ENCODE measurements at regions not wholly inside any gene's neighbourhood (a gene's known extent, or its start where the extent isn't known, plus 50 kb on each side); places are given as distances from the start of the nearest gene placed in this dataset.

DNA sequence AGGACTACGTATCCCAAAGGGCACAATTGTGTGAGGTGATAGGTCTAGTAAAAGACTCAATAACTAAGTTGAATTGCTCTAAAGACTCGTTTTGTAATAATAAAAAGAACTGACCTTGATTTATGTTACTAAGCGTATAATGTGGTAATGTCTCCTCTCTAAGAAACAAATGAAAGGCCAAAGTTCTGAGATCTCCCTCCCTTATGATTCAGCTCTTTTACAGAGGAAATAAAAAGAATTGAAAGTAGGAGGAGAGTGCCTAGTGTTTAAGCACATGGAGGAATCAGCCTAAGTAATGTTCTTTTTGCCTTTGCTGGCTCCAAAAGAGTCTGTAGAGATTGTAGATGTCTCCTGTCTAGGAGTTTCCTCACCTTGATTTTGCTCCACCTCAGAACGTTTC, 98.0 kb downstream of the ARL4A start:
- DNase-seq: no peak

GRCh38 chr7:12786494-12786893, 99.1 kb downstream of the ARL4A start:
- no peak for DNase-seq

DNA sequence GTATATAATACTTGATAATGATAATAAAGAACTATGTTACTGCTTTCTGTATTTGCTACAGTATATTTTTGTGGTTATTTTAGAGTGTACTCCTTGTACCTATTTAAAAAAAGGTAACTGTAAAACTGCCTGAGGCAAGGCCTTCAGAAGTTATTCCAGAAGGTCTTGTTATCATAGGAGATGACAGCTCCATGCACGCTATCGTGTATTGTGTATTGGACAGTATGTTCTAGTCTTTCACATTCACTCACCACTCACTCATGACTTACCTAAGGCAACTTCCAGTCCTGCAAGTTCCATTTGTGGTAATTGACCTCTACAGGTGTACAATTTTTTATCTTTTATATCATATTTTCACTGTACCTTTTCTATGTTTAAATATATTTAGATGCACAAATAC, 100.7 kb downstream of the ARL4A start:
- no peak for DNase-seq

DNA sequence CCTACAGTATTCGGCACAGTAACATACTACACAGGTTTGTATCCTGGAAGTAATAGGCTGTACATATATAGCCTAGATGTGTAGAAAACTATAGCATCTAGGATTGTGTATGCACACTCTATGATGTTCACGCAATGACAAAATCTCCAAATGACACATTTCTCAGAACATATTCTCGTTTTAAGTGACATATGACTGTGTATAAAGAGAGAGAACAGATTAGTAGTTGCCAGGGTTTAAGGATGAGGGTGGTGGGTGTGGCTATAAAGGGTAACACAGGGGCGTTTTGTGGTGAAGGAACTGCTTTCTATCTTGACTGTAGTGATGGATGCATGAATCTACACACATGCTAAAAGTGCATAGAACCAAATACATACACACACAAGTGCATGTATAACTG, 101.2 kb downstream of the ARL4A start:
- DNase-seq: no peak

GRCh38 chr7:12794722-12795302, 107.4 kb downstream of the ARL4A start:
- no peak for DNase-seq

DNA sequence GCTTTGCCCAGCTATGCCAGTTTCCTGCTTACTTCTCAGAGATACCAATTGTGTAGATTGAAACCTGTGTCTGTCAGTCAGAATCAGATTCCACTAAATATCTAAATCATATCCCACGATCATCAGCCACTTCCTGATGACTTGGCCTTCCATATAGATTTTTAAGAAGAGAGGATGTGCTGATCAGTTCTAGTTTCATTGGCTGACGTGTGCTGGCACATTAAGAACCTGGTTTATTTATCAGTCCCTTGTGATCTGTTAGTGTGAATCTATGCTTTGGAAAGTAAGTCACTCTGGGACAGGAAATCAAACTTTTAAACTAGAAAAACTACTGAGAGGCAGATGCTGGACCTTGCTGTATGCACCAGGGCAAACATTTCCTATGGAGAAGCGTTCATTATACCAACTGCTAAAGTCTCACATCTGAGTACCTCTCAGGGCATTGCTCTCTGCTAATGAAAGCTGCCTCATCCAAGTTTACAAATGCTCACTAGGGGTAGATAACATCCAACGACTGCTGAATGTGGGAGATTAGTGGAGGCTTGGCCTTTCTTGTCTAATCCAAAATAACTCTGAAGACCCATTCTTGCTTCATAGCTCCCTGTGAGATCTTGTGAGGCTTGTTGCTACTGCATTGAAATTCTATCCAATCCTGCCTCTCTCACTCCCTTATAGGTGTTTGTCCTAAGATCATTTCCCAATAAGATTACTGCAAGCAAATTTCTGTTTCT, 109.1 kb downstream of the ARL4A start:
- no peak for DNase-seq

DNA sequence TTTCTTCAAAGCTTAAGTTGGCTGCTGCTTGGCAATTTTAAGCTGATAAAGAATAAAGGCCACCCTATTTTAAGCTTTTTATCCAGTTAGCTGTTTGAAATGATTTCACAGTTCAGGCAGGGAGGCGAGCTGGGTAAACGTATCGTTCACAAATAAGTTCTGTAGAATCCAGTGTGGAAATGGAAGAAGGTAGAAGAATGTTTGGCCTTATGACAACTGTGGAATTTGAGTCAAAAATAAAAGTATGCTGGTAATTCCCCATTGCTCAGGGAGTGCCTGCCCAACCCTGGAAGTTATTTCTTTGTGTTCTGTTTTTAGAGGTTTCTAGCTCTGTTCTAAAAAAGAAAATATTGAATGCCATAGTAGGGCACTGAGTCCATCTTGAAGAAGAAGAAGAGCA, 113.1 kb downstream of the ARL4A start:
- DNase-seq: no peak

GRCh38 chr7:12801107-12801506, 113.7 kb downstream of the ARL4A start:
- no peak for DNase-seq

- DNase-seq: no peak
Measured at GRCh38 chr7:12802070-12802469, 114.6 kb downstream of the ARL4A start.

GRCh38 chr7:12803542-12803941, 116.1 kb downstream of the ARL4A start:
- no peak for DNase-seq

- DNase-seq: no peak
Measured at GRCh38 chr7:12805518-12805928, 118.1 kb downstream of the ARL4A start.

- no peak for DNase-seq
Measured at GRCh38 chr7:12805957-12806356, 118.5 kb downstream of the ARL4A start.

DNA sequence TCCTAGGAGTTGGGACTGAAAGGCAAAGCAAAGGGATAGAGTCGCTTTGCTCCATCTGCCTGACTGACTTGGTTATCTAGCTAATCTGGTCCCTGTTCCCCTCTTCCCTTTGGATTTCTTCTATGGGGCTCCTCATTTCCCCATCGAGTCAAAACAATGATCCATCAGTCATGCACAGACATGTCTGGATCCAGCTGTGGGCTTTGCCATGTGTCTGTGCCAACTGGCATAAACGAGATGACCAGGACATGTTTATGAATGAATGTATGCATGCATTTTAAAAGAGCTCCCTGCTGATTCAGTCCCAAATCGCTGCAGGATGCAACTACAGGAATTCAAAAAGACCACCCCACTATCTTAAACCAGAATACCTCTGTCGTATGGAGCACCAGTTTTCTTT, 122.0 kb downstream of the ARL4A start:
- DNase-seq: peak; percentile 31

GRCh38 chr7:12812111-12812510, 124.7 kb downstream of the ARL4A start:
- DNase-seq: no peak

- DNase-seq: no peak
Measured at GRCh38 chr7:12814107-12814506, 126.7 kb downstream of the ARL4A start.

DNA sequence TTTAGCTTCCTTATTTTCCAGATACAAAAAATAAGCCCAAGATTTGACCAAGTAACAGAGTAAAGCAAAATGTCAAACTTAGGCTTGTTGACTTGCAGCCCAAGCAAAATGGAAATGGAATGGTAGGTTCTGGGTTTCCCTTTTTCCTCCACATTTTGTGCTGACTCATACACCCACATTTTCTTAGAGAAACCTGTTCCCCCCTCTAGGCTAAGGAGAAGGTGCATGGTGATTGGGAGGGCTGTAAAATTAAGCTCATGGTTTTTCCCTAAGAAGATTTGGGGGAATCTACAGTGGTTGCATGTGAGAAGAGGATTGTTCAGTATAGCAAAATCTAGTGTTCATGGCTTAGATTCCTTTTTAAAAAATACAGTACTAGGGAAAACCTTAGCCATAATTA, 127.4 kb downstream of the ARL4A start:
- no peak for DNase-seq

DNA sequence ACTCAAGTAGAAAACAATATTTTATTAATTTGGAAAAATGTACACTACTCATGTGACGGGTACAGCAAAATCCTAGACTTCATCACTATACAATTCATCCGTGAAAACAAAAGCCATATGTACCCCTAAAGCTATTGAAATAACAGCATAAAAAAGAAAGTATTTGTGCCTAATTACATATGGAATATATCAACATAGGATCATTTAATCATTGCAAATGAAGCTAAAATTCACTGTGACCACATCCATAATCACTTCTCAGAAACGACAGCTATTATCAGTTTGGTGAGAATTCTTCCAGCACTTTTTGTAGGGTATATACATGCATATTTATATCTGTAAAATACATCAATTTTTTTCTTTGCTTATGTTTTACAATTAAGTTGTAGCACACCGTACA, 128.0 kb downstream of the ARL4A start:
- no peak for DNase-seq

DNA sequence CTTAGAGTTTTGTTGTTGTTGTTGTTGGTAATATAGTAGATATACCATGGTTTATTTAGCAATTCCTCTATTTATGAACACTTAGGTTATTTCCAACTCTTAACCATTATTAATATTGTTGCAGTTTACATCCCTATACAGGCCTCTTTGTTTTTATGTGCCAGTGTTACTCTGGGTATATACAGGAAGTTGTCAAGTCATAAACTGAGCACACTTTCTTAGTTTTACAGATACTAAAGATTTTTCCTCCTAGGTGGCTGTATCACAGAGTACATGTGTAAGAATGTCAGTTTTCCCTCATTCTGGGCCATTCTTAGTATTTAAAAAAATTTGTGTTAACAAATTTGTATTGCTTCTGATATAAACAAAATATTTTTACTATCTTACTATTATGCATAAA, 128.4 kb downstream of the ARL4A start:
- no peak for DNase-seq

GRCh38 chr7:12820777-12821176, 133.3 kb downstream of the ARL4A start:
- no peak for DNase-seq

GRCh38 chr7:12821746-12822145, 134.3 kb downstream of the ARL4A start:
- no peak for DNase-seq

- DNase-seq: no peak
Measured at GRCh38 chr7:12826079-12826478, 138.6 kb downstream of the ARL4A start.

GRCh38 chr7:12827219-12827821, 139.9 kb downstream of the ARL4A start:
- DNase-seq: no peak

GRCh38 chr7:12827920-12828319, 140.5 kb downstream of the ARL4A start:
- no peak for DNase-seq

DNA sequence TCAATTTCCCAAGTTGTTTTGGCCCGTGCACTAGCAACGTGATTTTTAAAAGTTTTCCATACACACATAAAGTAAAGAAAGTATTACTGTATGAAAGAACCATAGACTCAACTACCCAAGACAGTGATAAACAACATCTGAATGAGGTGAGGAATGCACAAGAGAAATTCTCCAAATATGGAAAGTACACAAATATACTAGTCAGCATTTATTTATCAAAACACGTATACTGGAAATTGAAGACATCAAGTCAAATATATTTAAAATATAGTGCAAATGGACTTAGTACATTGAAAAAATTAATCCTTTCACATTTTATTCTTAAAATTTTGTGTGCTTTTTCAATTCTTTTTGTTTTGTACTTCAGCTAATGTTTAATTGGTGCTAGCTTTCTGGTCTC, 143.6 kb downstream of the ARL4A start:
- no peak for DNase-seq

GRCh38 chr7:12833829-12834228, 146.4 kb downstream of the ARL4A start:
- no peak for DNase-seq
